ENCODE measurements at regions not wholly inside any gene's neighbourhood (a gene's known extent, or its start where the extent isn't known, plus 50 kb on each side); places are given as distances from the start of the nearest gene placed in this dataset.
A peak's percentile ranks its signal among the peaks of the same experiment; 100 is the strongest.

DNA sequence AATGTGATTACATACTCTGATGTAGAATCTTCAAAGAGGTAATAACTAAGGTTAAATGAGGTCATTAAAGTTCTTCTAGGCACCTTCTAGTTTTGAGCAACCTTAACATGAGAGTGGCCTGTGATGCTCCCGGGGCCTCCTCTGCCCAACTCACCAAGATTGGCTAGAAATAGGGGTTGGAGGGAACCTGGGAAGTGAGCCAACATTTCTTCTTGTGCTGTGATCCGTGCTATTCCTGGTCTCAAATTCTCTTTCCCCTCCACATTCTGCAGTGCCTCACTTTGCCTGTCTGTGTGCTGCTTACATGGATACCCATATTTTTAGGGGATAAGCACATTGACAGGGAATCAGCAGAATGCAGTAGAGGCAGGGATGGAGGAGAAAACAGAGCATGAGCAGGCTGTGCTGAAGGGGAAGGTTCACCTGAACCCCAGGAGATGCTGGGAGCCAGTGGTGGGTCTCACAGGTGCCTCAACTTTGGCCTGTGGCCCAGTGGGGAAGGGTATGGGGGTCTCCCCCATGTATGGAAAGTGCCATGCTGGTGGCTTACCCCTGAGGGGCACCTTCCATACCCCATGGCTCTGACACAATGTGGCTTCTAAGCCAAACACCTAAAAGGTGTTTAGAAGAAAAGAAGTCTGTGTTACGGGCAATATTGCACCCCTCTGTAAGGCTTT is 164.7 kb upstream of the CHD6 start:
- no peak for DNase-seq (ENCODE audit: extremely low spot score)
- ChIA-PET POLR2A (no interaction called here), CTCF (no interaction called here)

DNA sequence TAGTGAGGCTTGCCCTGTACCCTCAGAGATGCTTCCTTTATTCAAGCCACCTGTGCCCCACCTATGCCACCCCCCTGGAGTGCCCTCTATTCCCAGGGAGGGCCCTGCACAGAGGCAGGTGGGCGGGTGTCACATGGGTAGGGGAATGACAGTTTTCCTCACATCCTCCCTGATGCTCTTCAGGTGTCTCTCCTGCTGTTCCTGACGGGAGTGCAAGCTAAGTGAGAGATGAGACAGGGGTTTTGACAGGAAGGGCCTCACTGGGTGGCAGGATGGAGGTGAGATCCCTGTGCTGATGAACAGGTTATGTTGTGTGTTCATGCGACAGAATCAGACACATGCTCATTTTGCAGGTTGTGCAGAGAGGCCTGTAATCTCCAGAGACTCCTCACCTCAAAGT is 164.1 kb upstream of the CHD6 start:
- TF ChIP-seq ARNT (IDR thresholded peaks at IDR 0.05) (no peak), ELF4 (IDR thresholded peaks at IDR 0.05) (no peak), LEF1 (IDR thresholded peaks at IDR 0.05; ENCODE audit: borderline replicate concordance) (no peak)
- no peak for DNase-seq (ENCODE audit: extremely low spot score)
- ChIA-PET POLR2A (no interaction called here), CTCF (no interaction called here)

More for the DNA sequence above, 164.7 kb upstream of the CHD6 start:
- TF ChIP-seq, protein P1, sequence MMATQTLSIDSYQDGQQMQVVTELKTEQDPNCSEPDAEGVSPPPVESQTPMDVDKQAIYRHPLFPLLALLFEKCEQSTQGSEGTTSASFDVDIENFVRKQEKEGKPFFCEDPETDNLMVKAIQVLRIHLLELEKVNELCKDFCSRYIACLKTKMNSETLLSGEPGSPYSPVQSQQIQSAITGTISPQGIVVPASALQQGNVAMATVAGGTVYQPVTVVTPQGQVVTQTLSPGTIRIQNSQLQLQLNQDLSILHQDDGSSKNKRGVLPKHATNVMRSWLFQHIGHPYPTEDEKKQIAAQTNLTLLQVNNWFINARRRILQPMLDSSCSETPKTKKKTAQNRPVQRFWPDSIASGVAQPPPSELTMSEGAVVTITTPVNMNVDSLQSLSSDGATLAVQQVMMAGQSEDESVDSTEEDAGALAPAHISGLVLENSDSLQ (IDR thresholded peaks at IDR 0.05) = no peak
- TF ChIP-seq FOXA1 (IDR thresholded peaks at IDR 0.05) = no peak
- no peak for TF ChIP-seq ELF4 (IDR thresholded peaks at IDR 0.05)
- no peak for TF ChIP-seq ZNF384 (IDR thresholded peaks at IDR 0.05)
- TF ChIP-seq TARDBP (IDR thresholded peaks at IDR 0.05) = no peak
- TF ChIP-seq LEF1 (IDR thresholded peaks at IDR 0.05; ENCODE audit: borderline replicate concordance) = no peak
- no peak for TF ChIP-seq SP1 (IDR thresholded peaks at IDR 0.05)
- TF ChIP-seq CTBP1 (IDR thresholded peaks at IDR 0.05; ENCODE audit: borderline replicate concordance) = no peak
- TF ChIP-seq ARNT (IDR thresholded peaks at IDR 0.05) = no peak
- TF ChIP-seq SUZ12 (IDR thresholded peaks at IDR 0.05) = no peak
- TF ChIP-seq FOXK2 (IDR thresholded peaks at IDR 0.05) = no peak
- TF ChIP-seq BHLHE40 (IDR thresholded peaks at IDR 0.05; ENCODE audit: borderline replicate concordance) = no peak
- no peak for TF ChIP-seq FOXM1 (IDR thresholded peaks at IDR 0.05; ENCODE audit: borderline replicate concordance)
- TF ChIP-seq HDGF (IDR thresholded peaks at IDR 0.05; ENCODE audit: borderline replicate concordance) = no peak
- TF ChIP-seq L3MBTL2 (conservative IDR thresholded peaks at IDR 0.05) = no peak
- TF ChIP-seq NFRKB (IDR thresholded peaks at IDR 0.05) = no peak

DNA sequence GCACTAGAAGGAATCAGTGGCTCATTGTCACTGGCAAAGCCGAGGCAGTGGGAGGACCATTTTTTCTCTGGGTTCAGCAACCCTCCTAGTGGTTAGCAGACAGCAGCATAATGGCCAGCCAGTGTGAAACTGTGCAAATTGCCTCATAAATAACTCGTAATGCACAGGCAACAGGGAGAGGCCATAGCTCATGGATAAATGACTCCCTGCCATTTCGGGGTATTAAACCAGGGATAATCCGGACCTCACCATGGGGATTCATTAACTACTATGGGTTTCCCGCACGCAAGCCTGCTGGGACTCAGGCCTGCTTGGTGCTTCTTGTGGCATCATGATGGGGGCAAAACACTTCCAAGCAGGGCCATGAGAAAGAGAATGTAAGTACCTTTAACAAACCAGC is 158.2 kb upstream of the CHD6 start:
- TF ChIP-seq L3MBTL2 (conservative IDR thresholded peaks at IDR 0.05) (no peak), BHLHE40 (IDR thresholded peaks at IDR 0.05; ENCODE audit: borderline replicate concordance) (no peak), ELF4 (IDR thresholded peaks at IDR 0.05) (no peak), SUZ12 (IDR thresholded peaks at IDR 0.05) (no peak), ARNT (IDR thresholded peaks at IDR 0.05) (peak; percentile 97), HDGF (IDR thresholded peaks at IDR 0.05; ENCODE audit: borderline replicate concordance) (no peak), FOXA1 (IDR thresholded peaks at IDR 0.05) (no peak), SP1 (IDR thresholded peaks at IDR 0.05) (no peak), NFRKB (IDR thresholded peaks at IDR 0.05) (no peak), FOXK2 (IDR thresholded peaks at IDR 0.05) (no peak), FOXM1 (IDR thresholded peaks at IDR 0.05; ENCODE audit: borderline replicate concordance) (no peak), CTBP1 (IDR thresholded peaks at IDR 0.05; ENCODE audit: borderline replicate concordance) (0 out of 2 replicates have a peak, but pooled peaks have one; percentile 20)
- TF ChIP-seq, protein P1 (IDR thresholded peaks at IDR 0.05) = peak; percentile 47; the same call in 1 of the 2 replicates
- POLR2A ChIA-PET = no interaction called here
- no peak for DNase-seq (ENCODE audit: extremely low spot score)
- CTCF ChIA-PET = no interaction called here

DNA sequence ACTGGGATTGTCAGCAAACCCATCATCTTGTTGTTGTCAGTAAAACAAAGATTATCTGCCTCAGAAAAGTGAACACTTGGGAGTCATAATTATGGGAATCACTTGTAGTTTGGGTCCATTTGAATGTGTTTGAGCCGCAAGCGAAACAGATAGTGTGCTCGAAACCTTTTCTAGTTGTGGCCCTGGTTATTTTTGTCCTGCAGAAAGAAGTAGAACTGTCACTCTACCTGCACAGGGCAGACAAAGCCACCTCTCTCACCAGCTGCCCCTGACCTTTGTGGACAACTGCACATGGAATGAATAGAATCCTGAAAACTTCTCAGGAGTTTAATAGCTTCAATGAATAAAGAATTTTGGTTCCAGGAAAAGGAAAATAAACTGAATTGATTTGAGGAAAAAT is 156.1 kb upstream of the CHD6 start:
- POLR2A ChIA-PET = no interaction called here
- TF ChIP-seq BHLHE40 (IDR thresholded peaks at IDR 0.05; ENCODE audit: borderline replicate concordance) (no peak), FOXA1 (IDR thresholded peaks at IDR 0.05) (no peak), SUZ12 (IDR thresholded peaks at IDR 0.05) (no peak), LEF1 (IDR thresholded peaks at IDR 0.05; ENCODE audit: borderline replicate concordance) (no peak), HDGF (IDR thresholded peaks at IDR 0.05; ENCODE audit: borderline replicate concordance) (no peak), SP1 (IDR thresholded peaks at IDR 0.05) (no peak), NFRKB (IDR thresholded peaks at IDR 0.05) (no peak), ARNT (IDR thresholded peaks at IDR 0.05) (no peak), FOXM1 (IDR thresholded peaks at IDR 0.05; ENCODE audit: borderline replicate concordance) (no peak), ELF4 (IDR thresholded peaks at IDR 0.05) (no peak), CTBP1 (IDR thresholded peaks at IDR 0.05; ENCODE audit: borderline replicate concordance) (no peak), TARDBP (IDR thresholded peaks at IDR 0.05) (no peak), L3MBTL2 (conservative IDR thresholded peaks at IDR 0.05) (no peak), ZNF384 (IDR thresholded peaks at IDR 0.05) (no peak), FOXK2 (IDR thresholded peaks at IDR 0.05) (no peak)
- TF ChIP-seq, protein P1 (IDR thresholded peaks at IDR 0.05) = no peak
- DNase-seq (ENCODE audit: extremely low spot score) = no peak
- CTCF ChIA-PET = no interaction called here

DNA sequence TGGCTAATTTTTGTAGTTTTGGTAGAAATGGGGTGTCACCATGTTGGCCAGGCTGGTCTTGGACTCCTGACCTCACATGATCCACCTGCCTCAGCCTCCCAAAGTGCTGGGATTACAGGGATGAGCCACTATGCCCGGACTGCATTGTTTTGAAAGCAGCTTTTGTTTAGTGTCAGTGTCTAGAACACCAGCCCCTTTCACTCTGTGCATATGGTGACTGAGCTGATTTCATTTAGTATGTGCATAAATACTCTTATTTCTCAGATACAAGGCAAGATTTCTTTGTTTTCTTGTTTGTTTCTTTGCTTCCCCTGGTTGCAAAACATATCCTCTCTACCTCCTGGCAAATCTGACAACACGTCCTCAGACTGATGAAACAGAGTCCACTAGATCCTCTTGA is 152.8 kb upstream of the CHD6 start:
- POLR2A ChIA-PET = no interaction called here
- CTCF ChIA-PET = no interaction called here
- TF ChIP-seq NFRKB (IDR thresholded peaks at IDR 0.05) (no peak), FOXA1 (IDR thresholded peaks at IDR 0.05) (no peak), LEF1 (IDR thresholded peaks at IDR 0.05; ENCODE audit: borderline replicate concordance) (no peak), L3MBTL2 (conservative IDR thresholded peaks at IDR 0.05) (no peak), SP1 (IDR thresholded peaks at IDR 0.05) (no peak), FOXK2 (IDR thresholded peaks at IDR 0.05) (no peak), TARDBP (IDR thresholded peaks at IDR 0.05) (no peak), SUZ12 (IDR thresholded peaks at IDR 0.05) (no peak), ZNF384 (IDR thresholded peaks at IDR 0.05) (no peak), ELF4 (IDR thresholded peaks at IDR 0.05) (no peak), FOXM1 (IDR thresholded peaks at IDR 0.05; ENCODE audit: borderline replicate concordance) (no peak), ARNT (IDR thresholded peaks at IDR 0.05) (no peak)
- TF ChIP-seq, protein P1 (IDR thresholded peaks at IDR 0.05) = no peak
- no peak for DNase-seq (ENCODE audit: extremely low spot score)
